ENCODE measurements at regions not wholly inside any gene's neighbourhood (a gene's known extent, or its start where the extent isn't known, plus 50 kb on each side); places are given as distances from the start of the nearest gene placed in this dataset.

DNA sequence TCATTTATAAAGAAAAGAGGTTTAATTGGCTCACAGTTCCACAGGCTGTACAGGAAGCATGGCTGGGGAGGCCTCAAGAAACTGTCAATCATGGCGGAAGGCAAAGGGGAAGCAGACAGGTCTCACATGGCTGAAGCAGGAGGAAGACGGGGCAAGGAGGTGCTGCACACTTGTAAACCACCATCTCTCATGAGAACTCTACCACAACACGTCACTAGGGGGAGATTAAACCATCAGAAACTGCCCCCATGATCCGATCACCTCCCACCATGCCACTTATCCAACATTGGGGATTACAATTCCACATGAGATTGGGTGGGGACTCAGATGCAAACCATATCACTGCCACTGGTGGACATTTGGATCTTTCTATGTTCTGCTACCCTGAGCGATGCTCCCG is 351.4 kb downstream of the NPHP4 start:
- no peaks in the 10 kb centered on the region for H3K79me2 ChIP-seq (ENCODE audit: control insufficient read depth, insufficient read depth, low read length)
- ChIA-PET RAD21 (ENCODE audit: unreplicated experiment) (no interaction called here), CTCF (no interaction called here), POLR2A (no interaction called here), SMC1A (ENCODE audit: uncharacterized antibody, unreplicated experiment) (no interaction called here)
- intact Hi-C loops (cut with micrococcal nuclease; ENCODE audit: unreplicated experiment) = no loop called here
- H3K9me3 ChIP-seq (replicated peaks; ENCODE audit: control insufficient read depth, insufficient read depth, low read length) = no peaks in the 10 kb centered on the region; the same call in 2 of the 3 replicates
- in situ Hi-C loops (cut with MboI) = no loop called here
- no peaks in the 10 kb centered on the region for H3K4me1 ChIP-seq (ENCODE audit: control insufficient read depth, insufficient read depth, low read length)
- TF ChIP-seq CEBPB (IDR thresholded peaks at IDR 0.05; ENCODE audit: borderline replicate concordance in 1 of 2, low read depth in 2 of 2, low read length in 2 of 2) = no peak
- no peak for TF ChIP-seq JUND (IDR thresholded peaks at IDR 0.05; ENCODE audit: low read depth, low read length)
- TF ChIP-seq, protein P1, sequence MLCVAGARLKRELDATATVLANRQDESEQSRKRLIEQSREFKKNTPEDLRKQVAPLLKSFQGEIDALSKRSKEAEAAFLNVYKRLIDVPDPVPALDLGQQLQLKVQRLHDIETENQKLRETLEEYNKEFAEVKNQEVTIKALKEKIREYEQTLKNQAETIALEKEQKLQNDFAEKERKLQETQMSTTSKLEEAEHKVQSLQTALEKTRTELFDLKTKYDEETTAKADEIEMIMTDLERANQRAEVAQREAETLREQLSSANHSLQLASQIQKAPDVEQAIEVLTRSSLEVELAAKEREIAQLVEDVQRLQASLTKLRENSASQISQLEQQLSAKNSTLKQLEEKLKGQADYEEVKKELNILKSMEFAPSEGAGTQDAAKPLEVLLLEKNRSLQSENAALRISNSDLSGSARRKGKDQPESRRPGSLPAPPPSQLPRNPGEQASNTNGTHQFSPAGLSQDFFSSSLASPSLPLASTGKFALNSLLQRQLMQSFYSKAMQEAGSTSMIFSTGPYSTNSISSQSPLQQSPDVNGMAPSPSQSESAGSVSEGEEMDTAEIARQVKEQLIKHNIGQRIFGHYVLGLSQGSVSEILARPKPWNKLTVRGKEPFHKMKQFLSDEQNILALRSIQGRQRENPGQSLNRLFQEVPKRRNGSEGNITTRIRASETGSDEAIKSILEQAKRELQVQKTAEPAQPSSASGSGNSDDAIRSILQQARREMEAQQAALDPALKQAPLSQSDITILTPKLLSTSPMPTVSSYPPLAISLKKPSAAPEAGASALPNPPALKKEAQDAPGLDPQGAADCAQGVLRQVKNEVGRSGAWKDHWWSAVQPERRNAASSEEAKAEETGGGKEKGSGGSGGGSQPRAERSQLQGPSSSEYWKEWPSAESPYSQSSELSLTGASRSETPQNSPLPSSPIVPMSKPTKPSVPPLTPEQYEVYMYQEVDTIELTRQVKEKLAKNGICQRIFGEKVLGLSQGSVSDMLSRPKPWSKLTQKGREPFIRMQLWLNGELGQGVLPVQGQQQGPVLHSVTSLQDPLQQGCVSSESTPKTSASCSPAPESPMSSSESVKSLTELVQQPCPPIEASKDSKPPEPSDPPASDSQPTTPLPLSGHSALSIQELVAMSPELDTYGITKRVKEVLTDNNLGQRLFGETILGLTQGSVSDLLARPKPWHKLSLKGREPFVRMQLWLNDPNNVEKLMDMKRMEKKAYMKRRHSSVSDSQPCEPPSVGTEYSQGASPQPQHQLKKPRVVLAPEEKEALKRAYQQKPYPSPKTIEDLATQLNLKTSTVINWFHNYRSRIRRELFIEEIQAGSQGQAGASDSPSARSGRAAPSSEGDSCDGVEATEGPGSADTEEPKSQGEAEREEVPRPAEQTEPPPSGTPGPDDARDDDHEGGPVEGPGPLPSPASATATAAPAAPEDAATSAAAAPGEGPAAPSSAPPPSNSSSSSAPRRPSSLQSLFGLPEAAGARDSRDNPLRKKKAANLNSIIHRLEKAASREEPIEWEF (IDR thresholded peaks at IDR 0.05; ENCODE audit: insufficient replicate concordance, low read depth, low read length) = no peak
- TF ChIP-seq BACH1 (IDR thresholded peaks at IDR 0.05; ENCODE audit: borderline replicate concordance) = no peak
- no peak for TF ChIP-seq TCF7 (IDR thresholded peaks at IDR 0.05; ENCODE audit: borderline replicate concordance)
- TF ChIP-seq ESRRA (IDR thresholded peaks at IDR 0.05; ENCODE audit: low read length) = no peak
- TF ChIP-seq ZNF217 (IDR thresholded peaks at IDR 0.05) = no peak
- TF ChIP-seq RELA (IDR thresholded peaks at IDR 0.05; ENCODE audit: borderline replicate concordance, partially characterized antibody) = no peak
- no peak for TF ChIP-seq TAF1 (IDR thresholded peaks at IDR 0.05; ENCODE audit: borderline replicate concordance, low read depth, low read length)
- TF ChIP-seq RUNX3 (IDR thresholded peaks at IDR 0.05; ENCODE audit: low read length) = no peak
- TF ChIP-seq, protein P2, sequence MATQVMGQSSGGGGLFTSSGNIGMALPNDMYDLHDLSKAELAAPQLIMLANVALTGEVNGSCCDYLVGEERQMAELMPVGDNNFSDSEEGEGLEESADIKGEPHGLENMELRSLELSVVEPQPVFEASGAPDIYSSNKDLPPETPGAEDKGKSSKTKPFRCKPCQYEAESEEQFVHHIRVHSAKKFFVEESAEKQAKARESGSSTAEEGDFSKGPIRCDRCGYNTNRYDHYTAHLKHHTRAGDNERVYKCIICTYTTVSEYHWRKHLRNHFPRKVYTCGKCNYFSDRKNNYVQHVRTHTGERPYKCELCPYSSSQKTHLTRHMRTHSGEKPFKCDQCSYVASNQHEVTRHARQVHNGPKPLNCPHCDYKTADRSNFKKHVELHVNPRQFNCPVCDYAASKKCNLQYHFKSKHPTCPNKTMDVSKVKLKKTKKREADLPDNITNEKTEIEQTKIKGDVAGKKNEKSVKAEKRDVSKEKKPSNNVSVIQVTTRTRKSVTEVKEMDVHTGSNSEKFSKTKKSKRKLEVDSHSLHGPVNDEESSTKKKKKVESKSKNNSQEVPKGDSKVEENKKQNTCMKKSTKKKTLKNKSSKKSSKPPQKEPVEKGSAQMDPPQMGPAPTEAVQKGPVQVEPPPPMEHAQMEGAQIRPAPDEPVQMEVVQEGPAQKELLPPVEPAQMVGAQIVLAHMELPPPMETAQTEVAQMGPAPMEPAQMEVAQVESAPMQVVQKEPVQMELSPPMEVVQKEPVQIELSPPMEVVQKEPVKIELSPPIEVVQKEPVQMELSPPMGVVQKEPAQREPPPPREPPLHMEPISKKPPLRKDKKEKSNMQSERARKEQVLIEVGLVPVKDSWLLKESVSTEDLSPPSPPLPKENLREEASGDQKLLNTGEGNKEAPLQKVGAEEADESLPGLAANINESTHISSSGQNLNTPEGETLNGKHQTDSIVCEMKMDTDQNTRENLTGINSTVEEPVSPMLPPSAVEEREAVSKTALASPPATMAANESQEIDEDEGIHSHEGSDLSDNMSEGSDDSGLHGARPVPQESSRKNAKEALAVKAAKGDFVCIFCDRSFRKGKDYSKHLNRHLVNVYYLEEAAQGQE (IDR thresholded peaks at IDR 0.05; ENCODE audit: low read depth, low read length) = no peak
- no peak for TF ChIP-seq ZNF622 (IDR thresholded peaks at IDR 0.05)
- TF ChIP-seq SREBF2 (IDR thresholded peaks at IDR 0.05; ENCODE audit: low read length) = no peak
- TF ChIP-seq FOS (IDR thresholded peaks at IDR 0.05; ENCODE audit: borderline replicate concordance, extremely low read depth, insufficient read length) = no peak
- TF ChIP-seq MAX (IDR thresholded peaks at IDR 0.05; ENCODE audit: low read depth, low read length) = no peak
- no peak for TF ChIP-seq CHD2 (IDR thresholded peaks at IDR 0.05; ENCODE audit: borderline replicate concordance, low read depth, low read length)
- 36% methylated on average over 6 of the region's 6 CpGs for WGBS (ENCODE audit: insufficient coverage, insufficient replicate concordance, low lambda C conversion rate, missing lambda C conversion rate)
- no peak overlapping the region for H2AFZ ChIP-seq (ENCODE audit: control insufficient read depth, low read depth, low read length)
- ATAC-seq (no peak), FAIRE-seq (no peak), DNase-seq (ENCODE audit: low read depth, low spot score) (no peak)
- no TSS peak for BruUV-seq (replicated peaks)
- no peak overlapping the region for H3K4me3 ChIP-seq
- H3K4me2 ChIP-seq (ENCODE audit: control insufficient read depth, insufficient read depth) = no peak overlapping the region
- H4K20me1 ChIP-seq (ENCODE audit: control insufficient read depth, insufficient read depth) = no peaks in the 10 kb centered on the region
- no peak overlapping the region for H3K9ac ChIP-seq (ENCODE audit: control insufficient read depth, insufficient read depth, low read length)
- no peaks in the 10 kb centered on the region for H3K36me3 ChIP-seq (ENCODE audit: control insufficient read depth in 2 of 2, insufficient read depth in 2 of 2, low read length in 1 of 2)
- H3K27ac ChIP-seq (ENCODE audit: control insufficient read depth, insufficient read depth) = no peak overlapping the region
- H3K27me3 ChIP-seq (replicated peaks in 1 of 2; ENCODE audit: control insufficient read depth in 2 of 2, insufficient read depth in 2 of 2, low read length in 1 of 2) = no peaks in the 10 kb centered on the region
